Hepatocyte (in vitro differentiated cells): ENCODE measurements at regions not wholly inside any gene's neighbourhood (a gene's known extent, or its start where the extent isn't known, plus 50 kb on each side); places are given as distances from the start of the nearest gene placed in this dataset.

Experiments used
- DNase-seq: peaks from one replicate; pipeline ENCODE4 v3.0.0-alpha.2; 2016; ENCODE audit warnings: low spot score
- H2AFZ ChIP-seq: fragments of 200-600 bp; sonication (generic); 2 replicates; pipeline ENCODE4 v1.6.0; 2016; ENCODE audit warnings: antibody characterized with exemption, mild to moderate bottlenecking
- H3K27ac ChIP-seq: fragments of 200-600 bp; sonication (generic); 2 replicates; pipeline ENCODE4 v1.5.1; 2016; ENCODE audit warnings: mild to moderate bottlenecking
- H3K27me3 ChIP-seq: fragments of 200-600 bp; sonication (generic); 2 replicates; pipeline ENCODE4 v1.6.1; 2016
- H3K36me3 ChIP-seq: fragments of 200-600 bp; sonication (generic); replicated peaks from 2 replicates; pipeline ENCODE4 v1.5.1; 2016; ENCODE audit warnings: low read depth; ENCODE audit not compliant: insufficient read depth
- H3K4me1 ChIP-seq: fragments of 200-600 bp; sonication (generic); 2 replicates; pipeline ENCODE4 v1.5.1; 2016; ENCODE audit warnings: mild to moderate bottlenecking, moderate library complexity; ENCODE audit not compliant: insufficient read depth
- H3K4me2 ChIP-seq: fragments of 200-600 bp; sonication (generic); 2 replicates; pipeline ENCODE4 v1.6.0; 2016
- H3K4me3 ChIP-seq: fragments of 200-600 bp; sonication (generic); 2 replicates; pipeline ENCODE4 v1.5.1; 2016; ENCODE audit warnings: mild to moderate bottlenecking
- H3K79me2 ChIP-seq: fragments of 200-600 bp; sonication (generic); 2 replicates; pipeline ENCODE4 v1.6.0; 2017; ENCODE audit warnings: mild to moderate bottlenecking
- H3K9me2 ChIP-seq: fragments of 200-600 bp; sonication (generic); replicated peaks from 2 replicates; pipeline ENCODE4 v1.6.0; 2017; ENCODE audit warnings: mild to moderate bottlenecking; ENCODE audit not compliant: insufficient read depth
- H3K9me3 ChIP-seq: fragments of 200-600 bp; sonication (generic); 2 replicates; pipeline ENCODE4 v1.5.1; 2016; ENCODE audit warnings: low read depth, mild to moderate bottlenecking
- H4K20me1 ChIP-seq: fragments of 200-600 bp; sonication (generic); 2 replicates; pipeline ENCODE4 v1.6.0; 2016; ENCODE audit warnings: mild to moderate bottlenecking; ENCODE audit not compliant: insufficient read depth, poor library complexity, severe bottlenecking
- CTCF ChIP-seq: fragments of 200-600 bp; sonication (generic); IDR thresholded peaks from 2 replicates; pipeline ENCODE4 v1.5.1; 2016; ENCODE audit warnings: antibody characterized with exemption, mild to moderate bottlenecking; ENCODE audit not compliant: poor library complexity
- EZH2 ChIP-seq: fragments of 200-600 bp; sonication (generic); IDR thresholded peaks from 2 replicates; pipeline ENCODE4 v1.6.1; 2016; ENCODE audit warnings: antibody characterized with exemption, mild to moderate bottlenecking, borderline replicate concordance
- EZH2phosphoT487 ChIP-seq: fragments of 200-600 bp; sonication (generic); IDR thresholded peaks from one replicate; pipeline ENCODE4 v1.6.1; 2018; ENCODE audit warnings: antibody characterized with exemption, mild to moderate bottlenecking, low read depth, moderate library complexity; ENCODE audit not compliant: unreplicated experiment, severe bottlenecking
- WGBS: methylation state at CpG from one replicate; pipeline ENCODE4 v1.1.6; 2016; ENCODE audit warnings: low lambda C conversion rate; ENCODE audit errors: missing lambda C conversion rate; 5-methylcytosine and 5-hydroxymethylcytosine counted together

GRCh38 chr6:167494698-167495435, 170.0 kb downstream of the TTLL2 start:
- no peaks in the 10 kb centered on the region for H4K20me1 ChIP-seq
- WGBS, result 97% methylated on average over 23 of the region's 23 CpGs
- H3K79me2 ChIP-seq, result no peaks in the 10 kb centered on the region
- H3K36me3 ChIP-seq, result no peaks in the 10 kb centered on the region
- no peak overlapping the region for H3K27ac ChIP-seq
- TF ChIP-seq EZH2phosphoT487, result no peak
- no peak for TF ChIP-seq CTCF
- no peak for TF ChIP-seq EZH2
- no peak overlapping the region for H2AFZ ChIP-seq
- peaks cover 33% of the 10 kb centered on the region for H3K4me1 ChIP-seq
- DNase-seq, result no peak
- no peaks in the 10 kb centered on the region for H3K27me3 ChIP-seq
- H3K9me3 ChIP-seq, result no peaks in the 10 kb centered on the region
- H3K9me2 ChIP-seq, result no peaks in the 10 kb centered on the region
- H3K4me3 ChIP-seq, result no peak overlapping the region
- no peak overlapping the region for H3K4me2 ChIP-seq

GRCh38 chr6:167495506-167496401, 170.9 kb downstream of the TTLL2 start:
- Histone ChIP-seq H2AFZ (no peak overlapping the region), H3K4me3 (no peak overlapping the region), H3K27me3 (no peaks in the 10 kb centered on the region), H4K20me1 (no peaks in the 10 kb centered on the region), H3K27ac (no peak overlapping the region), H3K4me1 (peaks cover 33% of the 10 kb centered on the region), H3K36me3 (no peaks in the 10 kb centered on the region), H3K79me2 (no peaks in the 10 kb centered on the region), H3K4me2 (no peak overlapping the region), H3K9me2 (no peaks in the 10 kb centered on the region), H3K9me3 (no peaks in the 10 kb centered on the region)
- TF ChIP-seq EZH2phosphoT487 (no peak), EZH2 (no peak), CTCF (no peak)
- 70% methylated on average over 19 of the region's 19 CpGs for WGBS
- DNase-seq, result no peak

GRCh38 chr6:167496707-167497106, 171.8 kb downstream of the TTLL2 start:
- H3K9me3 ChIP-seq, result no peaks in the 10 kb centered on the region
- no peaks in the 10 kb centered on the region for H3K36me3 ChIP-seq
- peak overlapping the region; percentile 47 for H3K27ac ChIP-seq
- no peaks in the 10 kb centered on the region for H3K27me3 ChIP-seq
- no peak for DNase-seq
- 93% methylated on average over 6 of the region's 7 CpGs for WGBS
- H2AFZ ChIP-seq, result no peak overlapping the region
- no peak overlapping the region for H3K4me2 ChIP-seq
- no peak overlapping the region for H3K4me3 ChIP-seq
- H3K79me2 ChIP-seq, result no peaks in the 10 kb centered on the region
- no peak for TF ChIP-seq EZH2phosphoT487
- no peak for TF ChIP-seq CTCF
- TF ChIP-seq EZH2, result no peak
- H3K9me2 ChIP-seq, result no peaks in the 10 kb centered on the region
- peaks cover 29% of the 10 kb centered on the region for H3K4me1 ChIP-seq
- no peaks in the 10 kb centered on the region for H4K20me1 ChIP-seq
